Stimulated activated CD4-positive, alpha-beta T cell treated with anti-CD3 and anti-CD28 coated beads, Interleukin-15, amount 100 ng/mL, for 48 hours (primary cell): ENCODE measurements at regions not wholly inside any gene's neighbourhood (a gene's known extent, or its start where the extent isn't known, plus 50 kb on each side); places are given as distances from the start of the nearest gene placed in this dataset.

ENCODE experiments used
- DNase-seq, 2 donors: peaks; one replicate each; pipeline ENCODE4 v3.0.0-alpha.2; 2020; ENCODE audit warnings: low read depth in 2 of 2

DNA sequence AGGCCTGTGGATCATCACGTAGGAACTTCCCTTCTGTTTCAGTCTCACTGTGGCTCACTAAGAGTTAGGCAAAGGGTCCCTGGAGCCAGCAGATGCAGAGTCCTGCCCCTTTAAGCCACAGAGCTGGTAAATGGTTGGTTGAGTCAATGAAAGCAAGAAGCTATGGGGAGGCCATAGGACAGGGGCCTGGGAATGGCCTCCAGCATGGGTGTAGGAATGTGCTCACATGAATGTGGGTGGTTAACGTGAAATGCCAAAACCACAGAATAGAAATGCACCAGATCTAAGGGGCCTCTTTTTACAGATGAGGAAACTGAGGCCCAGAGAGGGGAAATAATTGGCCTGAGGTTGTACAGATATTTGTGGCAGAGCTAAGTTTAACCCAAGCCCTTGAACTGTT, 150.3 kb downstream of the TLE3 start:
- DNase-seq: no peak

DNA sequence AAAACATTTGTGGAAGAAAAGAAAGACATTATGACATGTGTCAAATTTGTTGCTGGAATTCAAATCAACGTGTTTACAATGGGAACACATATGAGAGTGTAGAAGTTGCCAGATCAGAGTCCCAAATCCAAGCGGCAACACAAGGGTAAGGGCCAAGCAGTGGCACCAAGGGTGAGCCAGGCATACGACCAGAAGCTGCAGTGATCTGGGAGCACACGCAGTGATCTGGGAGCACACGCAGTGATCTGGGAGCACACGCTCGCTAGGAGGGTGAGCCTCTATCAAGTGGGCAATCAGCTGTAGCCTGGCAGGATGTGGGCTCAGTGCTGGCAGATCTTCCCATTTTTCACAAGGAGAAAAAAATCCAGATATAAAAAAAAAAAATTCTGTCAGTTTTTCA, 148.2 kb downstream of the TLE3 start:
- no peak for DNase-seq

DNA sequence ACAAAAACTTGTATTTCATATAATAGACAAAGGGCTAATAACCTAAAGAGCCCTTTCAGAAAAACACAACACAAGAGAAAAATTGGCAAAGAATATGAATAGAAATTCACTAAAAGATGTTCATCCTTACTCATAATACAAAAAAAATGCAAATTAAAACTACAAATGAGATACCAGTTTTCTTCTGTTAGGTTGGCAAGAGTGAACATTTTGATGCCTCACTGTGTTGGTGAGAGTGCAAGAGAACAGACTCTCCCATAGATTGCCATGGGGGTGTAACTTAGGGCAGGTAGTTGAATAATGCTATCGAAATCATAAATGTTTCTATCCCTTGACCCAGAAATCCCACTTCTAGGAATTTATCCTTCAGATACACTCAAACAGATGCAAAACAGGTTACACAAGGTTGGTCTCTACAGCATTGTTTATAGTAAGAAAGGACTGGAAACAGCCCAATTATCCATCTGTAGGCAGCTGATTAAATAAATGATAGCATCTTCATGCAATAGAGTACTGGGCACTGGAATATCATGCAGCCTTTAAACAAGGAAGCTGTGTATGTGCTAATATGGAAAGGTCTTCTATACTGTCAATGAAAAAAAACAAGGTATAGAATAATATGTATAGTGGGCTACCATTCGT, 146.3 kb downstream of the TLE3 start:
- DNase-seq: no peak

DNA sequence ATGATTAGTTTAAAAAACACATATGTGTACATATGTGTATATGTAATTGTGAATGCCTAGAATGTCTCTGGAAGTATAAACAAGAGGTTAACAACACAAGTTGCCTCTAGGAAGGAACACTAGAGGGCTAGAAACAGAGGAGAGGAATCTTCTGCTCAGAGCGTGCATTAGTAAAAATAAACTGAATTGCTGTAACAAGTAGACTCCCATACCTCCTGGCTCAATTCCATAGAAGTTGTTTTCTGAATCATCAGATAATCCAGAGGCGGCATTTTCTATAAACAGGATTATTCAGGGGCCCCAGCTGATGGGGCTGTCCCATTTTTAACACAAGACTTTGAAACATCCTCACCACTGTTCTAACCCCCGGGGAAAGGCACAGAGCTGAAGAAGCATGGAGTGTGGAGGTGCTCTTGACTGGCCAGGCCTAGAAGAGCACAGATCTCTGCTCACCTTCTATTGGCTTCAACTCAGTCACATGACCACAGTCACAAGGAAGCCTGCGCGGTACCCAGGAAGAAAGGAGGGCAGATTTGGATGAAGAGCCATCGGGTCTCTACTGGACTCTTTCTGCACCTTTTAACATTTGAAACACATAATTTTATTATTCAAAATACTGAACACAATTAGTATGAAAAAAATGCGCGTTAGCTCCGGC, 145.7 kb downstream of the TLE3 start:
- DNase-seq: no peak

DNA sequence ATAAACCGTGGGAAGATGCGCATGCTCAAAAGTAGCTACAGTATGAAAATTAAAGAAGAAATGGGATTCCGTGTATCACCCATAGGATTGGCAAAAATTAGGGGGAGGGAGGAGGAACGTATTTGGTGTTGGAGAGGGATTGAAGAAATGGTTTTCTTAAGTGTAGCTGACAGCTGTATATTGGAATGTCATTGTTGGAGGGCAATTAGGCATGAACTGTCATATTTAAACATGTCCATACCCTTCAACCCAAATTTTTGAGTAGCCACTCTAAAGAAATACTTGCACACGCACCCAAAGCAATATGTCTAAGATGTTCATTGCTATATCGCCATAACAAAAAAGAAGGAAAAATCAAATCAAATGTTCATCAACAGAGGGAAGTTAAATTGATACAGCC, 144.7 kb downstream of the TLE3 start:
- no peak for DNase-seq

DNA sequence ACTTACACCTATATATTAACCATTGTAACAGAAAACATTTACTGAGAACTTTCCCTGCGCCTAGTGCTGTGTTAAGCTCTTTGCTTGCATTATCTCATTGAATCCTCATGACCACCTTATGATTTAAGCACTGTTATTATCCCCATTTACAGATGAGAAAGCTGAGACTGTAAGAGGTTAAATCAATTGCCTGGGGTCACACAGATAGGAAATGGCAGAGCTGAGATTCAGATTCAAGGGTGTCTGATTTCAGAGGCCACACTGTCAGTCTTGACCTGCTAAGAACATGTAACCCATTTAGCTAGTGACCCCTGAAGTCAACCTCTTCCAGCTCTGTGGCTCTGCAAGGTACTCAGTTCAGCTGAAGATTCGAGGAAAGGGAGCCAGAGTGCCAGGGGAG, 143.9 kb downstream of the TLE3 start:
- no peak for DNase-seq

DNA sequence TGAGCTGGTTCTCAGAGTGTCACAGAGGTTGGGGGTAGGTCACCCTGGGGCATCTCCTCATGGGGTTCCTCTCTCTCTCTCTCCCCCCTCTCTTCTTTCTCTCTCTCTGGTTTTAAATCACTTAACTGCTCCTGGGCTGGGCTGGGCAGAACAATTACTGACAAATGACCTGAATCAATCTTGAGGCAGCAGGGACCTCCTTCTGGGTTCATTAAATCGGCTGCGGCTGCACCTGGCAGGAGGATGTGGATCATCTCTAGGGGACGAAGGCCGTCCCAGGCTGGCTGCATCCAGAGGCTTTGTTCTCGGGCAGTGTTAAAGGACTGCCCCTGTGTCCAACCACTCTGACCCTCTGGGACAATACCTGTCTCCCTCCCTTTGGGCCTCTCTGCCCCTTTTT, 143.1 kb downstream of the TLE3 start:
- no peak for DNase-seq

DNA sequence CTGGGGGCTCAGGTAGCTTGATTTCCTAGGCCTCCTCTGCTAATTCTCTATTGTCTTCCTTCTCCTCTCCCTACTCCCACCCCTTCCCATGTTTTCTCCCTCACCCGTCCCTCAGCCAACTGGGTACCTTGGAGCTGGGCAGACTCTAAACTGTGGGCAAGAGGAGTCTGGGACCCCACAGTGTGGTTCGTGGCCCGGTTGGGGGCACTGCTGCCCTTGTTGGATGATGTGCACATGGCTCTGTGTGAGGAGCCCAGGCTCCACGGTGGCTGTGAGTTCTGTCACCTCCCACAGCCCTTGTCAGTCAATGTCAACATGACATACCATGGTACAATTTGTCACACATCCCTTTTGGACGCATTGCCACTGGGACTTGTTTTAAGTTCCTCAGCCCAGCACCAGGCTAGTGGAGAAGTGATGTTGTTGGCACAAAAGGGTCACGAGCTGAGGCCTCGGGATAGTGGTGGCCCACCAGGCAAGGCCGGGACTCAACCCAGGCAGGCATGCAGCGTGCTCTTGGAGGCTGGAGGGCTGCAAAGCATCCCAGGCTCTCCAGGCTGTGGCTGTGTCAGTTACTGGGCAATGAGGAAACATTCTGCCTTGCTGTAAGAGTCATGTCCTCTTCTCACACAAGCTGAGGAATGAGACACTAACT, 142.3 kb downstream of the TLE3 start:
- DNase-seq: no peak

DNA sequence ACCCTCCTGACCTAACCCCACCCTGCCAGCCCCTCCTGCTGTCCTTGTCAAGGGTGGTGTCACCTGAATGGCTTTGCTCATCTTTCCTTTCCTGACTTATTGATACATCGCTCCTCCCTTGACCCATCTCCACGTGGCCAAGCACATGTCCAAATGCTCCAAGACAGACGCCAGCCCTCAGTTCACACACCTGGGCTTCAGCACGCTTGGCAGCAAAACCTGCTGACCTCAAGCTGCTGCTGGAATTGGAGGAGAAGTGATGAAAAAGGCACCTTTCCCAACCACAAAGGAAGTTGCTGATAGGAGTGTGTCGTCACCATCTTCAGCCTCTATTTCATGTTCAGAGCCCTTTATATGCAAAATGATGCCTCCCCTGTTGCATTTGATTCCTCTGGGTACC, 141.3 kb downstream of the TLE3 start:
- no peak for DNase-seq

DNA sequence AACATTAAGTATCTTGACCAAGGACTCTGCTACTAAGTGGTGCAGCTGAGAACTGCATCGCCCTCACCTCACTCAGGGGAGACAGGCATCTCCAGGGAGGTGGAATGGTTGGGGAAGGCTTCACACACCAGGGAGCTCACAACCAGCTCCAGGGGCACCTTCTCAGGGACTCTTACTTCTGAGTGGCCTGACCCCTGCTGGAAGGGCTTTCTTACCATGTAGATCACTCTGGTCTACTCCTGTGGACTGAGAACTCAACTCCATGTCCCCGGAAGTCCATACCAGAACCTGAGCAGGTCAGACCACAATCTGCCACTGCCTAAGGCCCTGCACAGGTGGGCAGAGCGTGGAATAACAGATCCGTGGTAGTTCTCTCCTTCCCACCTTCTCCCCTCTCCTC, 140.5 kb downstream of the TLE3 start:
- no peak for DNase-seq

DNA sequence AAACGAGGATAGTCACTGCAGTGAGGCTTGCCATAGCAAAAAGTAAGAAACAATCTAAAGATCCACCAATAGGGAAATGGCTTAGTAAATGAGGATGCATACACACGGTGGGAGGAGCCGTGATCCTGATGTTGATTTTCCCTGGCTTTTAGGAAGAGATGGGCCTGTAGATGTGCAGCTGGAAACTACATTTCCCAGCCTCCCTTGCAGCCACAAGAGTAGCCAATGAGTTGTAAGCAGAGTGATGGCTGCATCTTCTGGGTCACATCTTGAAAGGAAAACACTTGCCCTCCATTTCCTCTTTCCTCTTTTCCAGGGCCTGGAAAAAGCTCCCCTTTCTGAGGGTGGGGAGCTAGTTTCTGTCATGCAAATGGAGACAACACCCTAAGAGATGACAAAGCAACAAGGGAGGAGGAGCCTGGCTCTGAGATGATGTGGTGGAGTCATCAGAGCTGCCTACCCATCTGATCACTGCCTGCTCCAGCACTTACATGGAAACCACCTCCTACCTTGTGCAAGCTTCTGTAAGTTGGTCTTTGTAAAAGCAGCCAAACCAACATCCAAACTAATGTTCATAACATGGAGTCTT, 139.1 kb downstream of the TLE3 start:
- no peak for DNase-seq

DNA sequence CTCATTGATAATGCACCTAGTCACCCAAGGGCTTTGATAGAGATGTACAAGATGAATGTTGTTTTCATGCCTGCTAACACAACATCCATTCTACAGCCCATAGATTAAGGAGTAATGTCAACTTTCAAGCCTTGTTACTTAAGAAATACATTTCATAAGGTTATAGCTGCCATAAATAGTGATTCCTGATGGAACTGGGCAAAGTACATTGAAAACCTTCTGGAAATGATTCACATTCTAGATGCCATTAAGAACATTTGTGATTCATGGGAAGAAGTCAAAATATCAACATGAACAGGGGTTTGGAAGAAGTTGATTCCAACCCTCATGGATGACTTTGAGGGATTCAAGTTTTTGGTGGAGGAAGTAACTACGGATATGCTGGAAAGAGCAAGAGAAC, 135.2 kb downstream of the TLE3 start:
- DNase-seq: no peak

DNA sequence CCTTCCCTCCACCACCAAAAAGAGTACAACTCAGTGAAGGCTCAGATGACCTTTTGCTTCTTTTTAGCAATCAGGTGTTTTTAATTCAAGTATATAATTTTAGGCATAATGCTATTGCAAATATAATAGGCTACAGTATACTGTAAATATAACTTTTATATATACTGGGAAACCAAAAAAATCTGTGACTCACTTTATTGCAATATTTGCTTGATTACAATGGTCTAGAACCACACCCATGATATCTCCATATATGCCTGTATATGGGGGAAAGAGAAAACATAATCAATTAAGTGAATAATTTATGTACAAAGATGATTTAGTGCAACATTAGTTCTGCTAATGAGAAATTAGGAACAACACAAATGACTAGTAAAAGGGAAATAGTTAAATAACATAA, 134.3 kb downstream of the TLE3 start:
- DNase-seq: no peak

DNA sequence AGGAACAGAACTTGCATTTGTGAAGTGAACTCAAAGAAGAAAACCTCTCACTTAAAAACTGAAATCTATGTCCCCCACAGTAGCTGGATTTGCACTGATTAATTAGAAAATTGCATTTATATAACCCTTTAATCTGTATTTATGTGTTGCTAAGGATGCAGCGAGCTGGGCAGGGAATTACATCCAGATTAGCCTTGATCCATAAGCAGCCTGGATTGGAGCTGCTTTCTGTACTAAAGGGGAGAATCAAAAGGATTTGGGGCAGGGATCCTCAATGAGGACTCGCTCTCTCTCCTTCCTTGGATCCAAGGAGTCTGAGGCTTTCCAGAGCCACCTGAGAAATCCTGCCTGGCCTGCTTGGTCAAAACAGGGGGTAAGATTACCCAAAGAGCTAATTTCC, 125.9 kb downstream of the TLE3 start:
- no peak for DNase-seq

DNA sequence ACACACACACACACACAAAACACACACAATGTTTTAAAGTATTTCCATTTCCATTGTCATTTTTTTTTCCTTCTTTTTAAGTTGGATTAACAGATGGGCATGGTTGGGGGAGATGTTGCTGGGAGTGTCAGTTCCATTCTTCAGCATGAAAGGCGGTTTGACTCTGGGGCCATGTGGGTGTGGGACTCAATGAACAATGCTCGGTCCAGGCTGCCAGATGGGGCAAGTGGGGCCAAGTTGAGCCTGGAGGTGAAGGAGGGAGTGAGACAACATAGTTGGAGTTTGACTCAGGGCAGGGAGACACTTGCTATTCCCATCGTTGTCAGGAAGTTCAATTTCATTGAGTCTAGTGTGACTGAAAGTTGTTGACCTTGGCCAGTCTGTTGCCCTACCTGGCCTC, 125.3 kb downstream of the TLE3 start:
- no peak for DNase-seq

DNA sequence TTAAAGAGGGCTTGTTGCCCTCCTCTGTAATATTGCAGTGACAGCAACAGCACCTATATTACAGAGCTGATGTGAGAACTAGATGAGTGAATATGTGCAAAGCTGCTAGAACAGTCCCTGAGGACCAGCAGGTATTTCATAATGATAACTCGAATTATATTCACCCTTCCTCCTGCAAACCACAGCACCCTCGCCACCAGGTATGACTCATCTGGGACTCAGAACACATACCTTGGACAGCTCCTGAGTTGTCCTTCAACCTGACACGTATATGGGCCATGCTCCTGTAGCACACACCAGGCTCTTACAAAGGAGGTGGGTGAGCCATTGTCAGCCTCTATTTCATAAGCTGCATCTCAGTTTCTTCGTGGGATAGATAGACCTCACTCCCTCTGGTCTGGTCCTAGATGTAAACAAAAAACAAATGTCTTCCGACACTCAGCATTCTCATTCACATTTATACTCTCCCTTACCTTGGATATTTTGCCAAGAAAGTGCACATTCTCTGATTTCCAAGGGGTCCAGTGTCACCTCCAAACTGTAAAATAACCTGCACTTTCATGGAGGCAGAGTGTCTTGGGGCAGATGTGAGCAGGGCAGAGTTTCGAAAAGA, 124.5 kb downstream of the TLE3 start:
- DNase-seq: peak; percentile 15 to 26

DNA sequence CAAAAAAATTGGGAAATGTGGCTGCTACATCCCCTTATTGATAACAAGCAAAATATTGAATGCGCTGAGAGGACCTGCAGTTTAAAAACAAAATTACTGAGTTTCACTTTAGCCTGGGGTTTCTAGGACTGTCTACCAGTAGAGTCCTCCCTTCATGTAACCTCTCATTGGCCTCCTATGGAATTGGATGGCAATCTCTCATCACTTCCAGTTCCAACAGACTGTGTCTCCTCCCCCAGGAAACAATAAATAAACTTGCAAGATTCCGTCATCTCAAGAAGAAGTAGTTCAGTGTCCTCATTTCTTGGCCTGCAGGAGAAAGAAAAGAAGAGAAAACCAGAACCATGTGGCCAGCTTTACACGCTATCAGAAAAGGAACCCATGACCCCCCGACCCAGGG, 123.8 kb downstream of the TLE3 start:
- DNase-seq: no peak

DNA sequence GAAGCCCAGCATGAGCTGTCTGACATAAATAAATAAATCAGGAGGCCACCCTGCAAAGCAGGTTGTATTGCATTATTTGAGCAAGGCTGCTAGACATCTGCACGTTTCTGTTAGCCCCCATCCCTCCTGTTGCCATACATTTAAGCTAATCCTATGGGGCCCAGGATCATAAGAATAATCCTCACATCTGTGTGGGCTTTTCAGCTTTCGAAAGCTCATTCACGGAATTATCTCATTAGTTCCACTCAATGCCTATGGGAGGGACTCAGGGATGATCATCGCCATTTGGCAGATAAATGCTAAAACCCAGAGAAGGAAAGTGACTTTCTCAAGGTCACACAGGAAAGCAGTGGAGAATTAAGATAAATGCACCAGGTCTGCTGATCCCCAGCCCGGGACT, 123.4 kb downstream of the TLE3 start:
- no peak for DNase-seq

DNA sequence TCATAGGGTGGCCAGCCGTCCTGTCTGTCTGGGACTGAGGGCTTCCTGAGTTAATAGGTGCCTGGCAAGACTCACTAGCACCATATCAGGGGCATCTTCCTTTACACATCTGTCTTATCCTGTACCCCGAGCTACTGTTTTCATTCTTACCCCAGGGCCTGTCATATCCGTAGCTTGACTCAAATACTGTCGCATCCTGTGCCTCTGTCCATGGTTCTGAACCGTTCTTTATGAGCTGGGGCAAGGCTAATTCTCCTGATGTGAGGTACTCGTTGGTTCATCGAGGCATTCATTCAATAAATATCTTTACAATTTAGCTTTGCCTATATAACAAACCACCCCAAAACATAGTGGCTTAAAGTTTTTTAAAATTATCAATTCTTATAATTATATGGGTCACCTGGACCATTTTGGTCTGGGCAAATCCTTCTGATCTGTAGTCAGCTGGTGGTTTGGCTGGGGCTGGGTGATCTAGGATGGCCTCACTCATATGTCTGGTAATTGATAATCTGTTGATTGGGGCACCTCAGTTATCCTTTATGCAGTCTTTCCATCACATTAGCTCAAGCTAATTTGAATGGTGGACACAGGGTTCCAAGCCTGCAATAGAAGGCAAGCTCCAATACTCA, 121.2 kb downstream of the TLE3 start:
- peak; percentile 24 to 47 for DNase-seq

DNA sequence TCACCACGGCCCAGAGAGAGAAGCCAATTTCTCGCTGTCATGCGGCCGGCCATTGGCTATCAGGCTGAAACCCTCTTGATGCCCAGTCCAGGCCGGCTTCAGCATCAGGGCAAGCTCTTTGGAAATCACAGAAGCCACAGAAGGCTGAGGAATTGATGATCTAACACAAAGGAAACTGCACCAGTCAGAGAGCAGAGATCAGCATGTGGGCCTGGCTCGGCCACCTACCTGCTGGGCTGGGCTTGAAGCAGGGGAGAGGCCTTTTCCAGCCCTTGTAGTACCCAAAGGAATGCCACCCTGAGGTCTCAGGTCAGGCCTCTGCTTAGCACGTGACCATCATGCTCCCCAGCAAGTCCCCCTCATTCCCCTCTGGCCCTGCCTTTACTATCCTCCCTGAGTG, 119.1 kb downstream of the TLE3 start:
- no peak for DNase-seq

DNA sequence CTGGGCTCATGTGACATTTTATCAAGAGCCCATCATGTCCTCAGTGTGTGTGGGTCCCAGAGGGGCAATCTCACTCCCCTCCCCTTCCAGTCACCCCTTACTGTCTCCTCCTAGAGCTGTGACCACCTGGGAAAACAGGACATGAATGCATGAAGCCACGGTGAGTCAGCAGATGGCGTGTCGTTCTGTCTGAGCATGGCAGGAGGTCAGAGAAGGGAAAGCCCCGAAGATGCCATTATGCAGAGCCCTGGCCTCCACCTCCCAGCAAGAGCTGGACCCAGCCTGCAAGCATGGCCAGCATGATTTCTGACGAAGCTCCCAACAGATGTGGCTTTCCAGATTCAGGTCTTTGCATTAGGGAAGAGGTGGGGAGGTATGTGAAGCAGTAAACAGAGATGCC, 118.5 kb downstream of the TLE3 start:
- no peak for DNase-seq

DNA sequence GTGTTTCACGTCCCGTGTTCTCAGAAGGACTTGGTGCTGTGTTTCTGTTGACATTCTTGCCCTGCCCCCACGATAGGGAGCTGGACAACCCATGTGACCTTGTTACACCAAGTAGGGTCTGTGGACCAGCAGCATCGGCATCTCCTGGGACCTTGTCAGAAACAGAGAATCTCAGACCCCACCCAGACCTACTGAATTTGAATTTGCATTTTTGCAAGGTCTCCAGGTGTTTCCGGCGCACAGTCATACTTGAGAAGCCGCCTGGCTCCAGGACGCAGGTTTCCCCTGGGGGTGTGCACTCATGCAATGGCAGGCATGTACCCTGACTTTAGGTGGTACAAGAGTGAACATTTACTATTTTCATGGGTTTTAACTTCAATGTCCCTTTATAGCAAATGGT, 117.9 kb downstream of the TLE3 start:
- no peak for DNase-seq
